ENCODE measurements at regions not wholly inside any gene's neighbourhood (a gene's known extent, or its start where the extent isn't known, plus 50 kb on each side); places are given as distances from the start of the nearest gene placed in this dataset.

GRCh38 chr5:30479104-30479503, 714.4 kb upstream of the CDH6 start:
- TF ChIP-seq CTCF (IDR thresholded peaks at IDR 0.05) (no peak), POLR2A (IDR thresholded peaks at IDR 0.05) (no peak)

All from body of pancreas (tissue), 4 donors.